ENCODE measurements at regions not wholly inside any gene's neighbourhood (a gene's known extent, or its start where the extent isn't known, plus 50 kb on each side); places are given as distances from the start of the nearest gene placed in this dataset.

- no peak for DNase-seq (ENCODE audit: low read depth)
These were observed 121.7 kb upstream of the FOXD3 start for GRCh38 chr1:63200676-63201075.

- DNase-seq (ENCODE audit: low read depth), result no peak
These were observed 118.7 kb upstream of the FOXD3 start for GRCh38 chr1:63203641-63204040.

- no peak for DNase-seq (ENCODE audit: low read depth)
These were observed 116.6 kb upstream of the FOXD3 start for GRCh38 chr1:63205776-63206175.

GRCh38 chr1:63214553-63214952 is 107.8 kb upstream of the FOXD3 start:
- DNase-seq (ENCODE audit: low read depth), result no peak

GRCh38 chr1:63223426-63223825 is 98.9 kb upstream of the FOXD3 start:
- no peak for DNase-seq (ENCODE audit: low read depth)

DNA sequence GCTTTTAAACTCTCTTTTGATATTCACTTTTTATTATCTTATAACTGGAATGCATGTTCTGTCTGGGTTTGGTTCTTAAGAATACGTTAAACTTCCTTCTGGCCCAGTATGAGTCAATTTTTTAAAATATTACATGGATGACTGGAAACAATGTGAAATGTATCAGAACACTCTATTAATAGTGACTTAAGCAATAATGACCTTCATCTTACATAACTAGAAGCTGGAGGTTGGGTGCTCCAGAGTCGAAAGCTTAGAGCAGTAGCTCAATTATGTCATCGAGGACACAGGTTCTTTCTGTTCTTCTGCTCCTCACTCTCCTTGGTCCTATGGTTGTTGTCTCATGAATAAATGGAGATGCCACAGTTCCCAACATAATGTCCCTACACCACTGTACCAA is 91.6 kb upstream of the FOXD3 start:
- DNase-seq (ENCODE audit: low read depth), result no peak

GRCh38 chr1:63238721-63239120 is 83.6 kb upstream of the FOXD3 start:
- DNase-seq (ENCODE audit: low read depth), result no peak

GRCh38 chr1:63245186-63245585 is 77.2 kb upstream of the FOXD3 start:
- DNase-seq (ENCODE audit: low read depth), result no peak

DNA sequence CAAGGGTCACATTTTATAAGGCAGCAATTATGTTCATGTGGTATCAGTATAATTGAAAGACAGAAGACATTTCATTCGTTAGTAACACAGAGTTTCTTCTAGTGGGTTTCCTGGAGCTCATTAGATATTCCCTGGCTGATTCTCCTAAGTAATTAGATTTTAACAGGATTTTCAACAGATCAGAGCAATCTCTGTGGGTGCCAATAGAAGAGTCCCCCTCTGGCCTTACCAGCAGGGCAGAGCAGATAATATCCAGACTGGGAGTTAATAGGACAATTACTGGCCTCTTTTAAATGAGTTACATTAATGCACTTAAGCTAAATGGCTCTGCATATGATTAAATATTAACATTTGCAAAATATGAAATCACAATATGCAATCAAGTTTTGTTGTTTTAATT is 74.2 kb upstream of the FOXD3 start:
- DNase-seq (ENCODE audit: low read depth), result no peak

- DNase-seq (ENCODE audit: low read depth), result no peak
These were observed 67.2 kb upstream of the FOXD3 start for GRCh38 chr1:63255153-63255552.

GRCh38 chr1:63261736-63262458 is 60.5 kb upstream of the FOXD3 start:
- no peak for DNase-seq (ENCODE audit: low read depth)

DNA sequence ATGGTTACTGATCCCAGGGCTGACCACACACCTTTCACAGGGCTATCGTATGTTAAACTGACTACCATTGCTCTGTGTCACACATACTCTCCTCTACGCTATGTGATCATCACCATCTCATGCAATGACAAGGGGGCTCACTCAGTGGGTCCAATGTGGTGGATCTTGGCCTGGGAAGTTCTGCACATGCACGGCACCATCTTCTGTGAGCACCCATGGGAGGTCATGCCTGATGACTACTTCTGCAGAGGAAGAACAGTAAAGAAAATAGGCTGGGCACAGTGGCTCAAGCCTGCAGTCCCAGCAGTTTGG is 60.0 kb upstream of the FOXD3 start:
- no peak for DNase-seq (ENCODE audit: low read depth)

GRCh38 chr1:63264161-63264560 is 58.2 kb upstream of the FOXD3 start:
- DNase-seq (ENCODE audit: low read depth), result no peak

GRCh38 chr1:63266857-63267256 is 55.5 kb upstream of the FOXD3 start:
- DNase-seq (ENCODE audit: low read depth), result no peak

DNA sequence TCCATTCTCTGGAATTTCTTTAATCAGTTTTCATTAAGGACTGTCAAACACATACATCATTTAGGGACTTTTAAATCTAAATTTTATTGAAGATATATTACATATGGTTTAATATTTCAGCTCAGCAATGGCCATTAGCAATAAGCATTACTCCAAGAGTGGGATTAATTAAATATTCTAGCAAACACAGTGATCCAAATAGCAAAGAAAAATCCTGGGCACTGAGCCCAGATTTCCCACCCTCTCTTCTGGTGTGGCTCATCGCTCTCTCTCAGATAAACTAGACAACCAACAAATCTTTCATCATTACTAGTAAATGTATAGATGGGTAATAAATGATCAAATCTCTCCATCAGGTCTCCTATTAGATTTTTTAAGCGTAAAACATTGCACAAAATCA is 53.5 kb upstream of the FOXD3 start:
- no peak for DNase-seq (ENCODE audit: low read depth)

DNA sequence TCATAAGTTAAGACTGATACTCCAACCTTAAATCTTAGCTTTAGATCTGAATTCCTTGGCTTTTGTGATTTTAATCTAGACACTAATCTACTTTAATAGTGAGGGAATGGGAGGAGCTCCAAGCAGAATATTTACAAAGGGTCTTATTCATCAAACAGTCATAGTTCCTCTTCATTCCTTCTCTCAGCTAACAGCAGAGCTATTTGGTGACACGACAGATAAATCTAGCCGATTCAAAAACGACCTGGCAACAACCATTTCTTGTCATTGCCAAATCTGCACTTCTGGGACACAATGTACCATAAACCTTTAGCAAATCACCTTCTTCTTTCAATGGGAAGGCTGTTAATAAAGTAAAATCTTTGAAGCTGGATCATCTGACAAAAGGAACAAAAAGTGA is 52.8 kb upstream of the FOXD3 start:
- DNase-seq (ENCODE audit: low read depth), result no peak

Data from activated T-cell treated with anti-CD3 and anti-CD28 coated beads for 48 hours (primary cell).